ENCODE measurements at regions not wholly inside any gene's neighbourhood (a gene's known extent, or its start where the extent isn't known, plus 50 kb on each side); places are given as distances from the start of the nearest gene placed in this dataset.
"Not testable (repeated sequence)": the region's sequence is repeated elsewhere in the genome, so short reads cannot be mapped to it uniquely, and the experiment has no call there.

DNA sequence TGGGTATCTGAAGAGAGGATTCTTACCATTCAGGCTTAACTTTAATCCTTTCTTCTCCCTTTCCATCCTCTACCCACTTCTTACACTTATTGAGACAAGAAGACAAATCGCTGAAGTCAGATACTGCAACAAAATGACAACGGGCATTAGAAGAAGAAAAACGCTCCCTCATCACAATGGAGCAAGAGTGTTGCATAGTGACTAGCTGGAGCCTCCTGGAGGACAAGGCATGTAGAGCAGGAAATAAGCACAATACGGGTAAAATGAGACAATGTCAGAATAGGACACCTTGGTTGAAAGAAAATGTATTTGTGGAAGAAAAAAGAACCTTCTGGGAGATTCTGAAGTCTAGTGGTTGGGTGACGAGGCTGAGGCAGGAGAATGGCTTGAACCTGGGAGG lies 501.0 kb downstream of the RERGL start:
- DNase-seq (ENCODE audit: low spot score in 2 of 2): no peak
- Mint-ChIP-seq H3K36me3 (no peaks in the 10 kb centered on the region), H3K27ac (no peak overlapping the region), H3K4me1 (no peaks in the 10 kb centered on the region), H3K9me3 (peaks cover 7% of the 10 kb centered on the region), H3K4me3 (no peak overlapping the region)
- no peak for ATAC-seq

DNA sequence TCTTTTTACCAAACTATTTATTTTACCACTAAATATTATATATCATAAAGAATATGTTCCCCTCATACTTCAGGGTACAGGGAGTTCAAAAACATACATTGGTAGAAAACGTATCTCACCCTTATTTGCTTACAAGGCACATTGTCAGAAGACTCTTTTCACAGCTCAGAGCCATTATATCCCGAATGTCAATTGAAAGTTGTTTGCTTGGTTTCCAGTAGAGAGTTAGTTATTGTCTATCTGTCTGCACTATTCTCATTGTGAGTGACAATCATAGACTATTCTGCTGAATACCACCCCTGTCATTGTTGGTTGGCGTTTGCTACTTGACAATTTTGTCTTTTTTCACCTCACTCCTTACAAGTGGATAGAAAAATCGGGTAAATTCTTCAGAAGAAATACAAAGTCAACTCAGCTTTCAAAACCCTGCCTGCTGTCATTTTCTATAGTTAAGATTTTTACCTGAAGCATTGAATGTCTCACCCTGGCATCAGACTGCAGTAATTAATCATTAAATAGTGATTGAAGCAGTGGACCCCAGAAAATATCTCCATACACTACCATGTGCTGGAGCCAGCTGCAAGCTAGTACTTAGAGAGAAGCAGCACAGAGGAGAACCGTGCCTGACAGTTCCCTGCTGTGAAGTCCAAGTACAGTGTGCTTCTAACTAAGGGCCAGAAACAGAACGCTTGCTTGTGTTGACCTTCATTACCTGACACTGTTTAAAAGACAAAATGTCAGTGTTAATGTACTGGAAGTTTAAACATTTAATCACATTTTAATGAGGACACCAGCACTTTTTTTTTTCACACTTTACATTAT lies 510.6 kb downstream of the RERGL start:
- Mint-ChIP-seq H3K9me3 (peaks cover 6% of the 10 kb centered on the region), H3K36me3 (no peaks in the 10 kb centered on the region), H3K27ac (no peak overlapping the region), H3K4me1 (no peaks in the 10 kb centered on the region), H3K4me3 (no peak overlapping the region)
- DNase-seq (ENCODE audit: low spot score in 2 of 2): no peak
- ATAC-seq: no peak

DNA sequence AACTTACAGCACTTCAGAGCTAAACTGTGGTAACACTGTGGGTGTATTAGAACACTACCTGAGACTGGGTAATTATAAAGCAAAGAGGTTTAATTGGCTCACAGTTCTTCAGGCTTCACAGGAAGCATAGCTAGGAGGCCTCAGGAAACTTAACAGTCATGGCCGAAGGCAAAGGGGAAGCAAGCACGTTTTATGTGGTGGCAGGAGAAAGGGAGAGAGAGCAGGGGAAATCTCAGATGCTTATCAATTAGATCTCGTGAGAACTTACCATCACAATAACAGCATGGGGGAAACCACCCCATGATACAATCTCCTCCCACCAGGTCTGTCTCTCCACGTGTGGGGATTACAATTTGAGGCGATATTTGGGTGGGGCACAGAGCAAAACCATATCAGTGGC lies 512.6 kb downstream of the RERGL start:
- H3K4me1 Mint-ChIP-seq: no peaks in the 10 kb centered on the region
- ATAC-seq (no peak), DNase-seq (ENCODE audit: low spot score in 2 of 2) (no peak)
- no peak overlapping the region for H3K4me3 Mint-ChIP-seq
- H3K9me3 Mint-ChIP-seq: peaks cover 8% of the 10 kb centered on the region
- H3K27ac Mint-ChIP-seq: no peak overlapping the region
- H3K36me3 Mint-ChIP-seq: no peaks in the 10 kb centered on the region

DNA sequence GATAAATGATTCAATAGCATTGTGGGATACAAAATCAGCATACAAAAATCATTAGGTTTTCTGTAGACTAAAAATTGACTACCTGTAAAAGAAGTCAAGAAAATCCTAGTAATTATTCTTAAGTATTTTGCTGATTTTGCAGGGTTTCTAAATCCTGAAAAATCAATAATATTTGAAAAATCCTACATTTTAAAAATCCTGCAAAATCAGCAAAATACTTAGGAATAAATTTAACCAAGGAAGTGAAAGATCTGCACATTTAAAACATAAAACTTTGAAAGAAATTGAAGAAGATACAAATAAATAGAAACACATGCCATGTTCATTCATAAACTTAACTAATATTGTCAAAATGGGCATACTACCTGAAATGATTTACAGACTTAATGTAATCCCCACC lies 517.7 kb downstream of the RERGL start:
- Mint-ChIP-seq H3K9me3 (peaks cover 3% of the 10 kb centered on the region), H3K36me3 (no peaks in the 10 kb centered on the region), H3K4me3 (no peak overlapping the region), H3K4me1 (no peaks in the 10 kb centered on the region), H3K27ac (no peak overlapping the region)
- ATAC-seq (no peak), DNase-seq (ENCODE audit: low spot score in 2 of 2) (no peak)

DNA sequence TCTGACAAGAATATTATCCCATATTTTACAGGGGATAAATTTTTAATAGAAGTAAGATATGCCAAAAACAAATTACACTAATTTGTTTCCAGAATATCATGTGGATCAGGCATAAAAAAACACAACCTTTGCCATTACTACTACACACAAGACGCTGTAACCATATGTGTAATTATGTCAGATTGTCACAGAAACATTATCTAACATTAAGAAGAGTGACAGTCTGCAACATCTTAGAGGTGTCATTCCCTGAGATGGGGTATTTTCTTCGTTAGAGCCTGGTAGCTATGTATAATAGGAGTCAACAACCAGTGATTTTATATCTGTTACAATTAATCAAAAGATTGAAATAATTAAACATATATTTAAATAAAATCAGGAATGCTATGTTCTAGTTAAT lies 518.9 kb downstream of the RERGL start:
- H3K36me3 Mint-ChIP-seq: no peaks in the 10 kb centered on the region
- no peaks in the 10 kb centered on the region for H3K4me1 Mint-ChIP-seq
- no peak for ATAC-seq
- no peak for DNase-seq (ENCODE audit: low spot score in 2 of 2)
- H3K4me3 Mint-ChIP-seq: no peak overlapping the region
- H3K27ac Mint-ChIP-seq: no peak overlapping the region
- peaks cover 3% of the 10 kb centered on the region for H3K9me3 Mint-ChIP-seq

DNA sequence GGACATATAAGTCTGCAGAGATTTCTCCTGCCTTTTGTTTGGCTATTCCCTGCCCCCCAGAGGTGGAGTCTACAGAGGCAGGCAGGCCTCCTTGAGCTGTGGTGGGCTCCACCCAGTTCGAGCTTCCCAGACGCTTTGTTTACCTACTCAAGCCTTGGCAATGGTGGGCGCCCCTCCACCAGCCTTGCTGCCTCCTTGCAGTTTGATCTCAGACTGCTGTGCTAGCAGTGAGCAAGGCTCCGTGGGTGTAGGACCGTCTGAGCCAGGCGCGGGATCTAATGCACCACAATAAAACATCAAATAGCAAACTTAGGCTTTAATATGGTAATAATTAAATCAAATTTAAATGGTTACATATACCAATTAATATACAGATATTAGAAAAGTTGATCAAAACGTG lies 525.4 kb downstream of the RERGL start:
- H3K4me1 Mint-ChIP-seq; H3K4me3 Mint-ChIP-seq; H3K36me3 Mint-ChIP-seq; ATAC-seq; H3K27ac Mint-ChIP-seq; DNase-seq (ENCODE audit: low spot score in 2 of 2): not testable (repeated sequence)
- peaks cover 12% of the 10 kb centered on the region for H3K9me3 Mint-ChIP-seq

DNA sequence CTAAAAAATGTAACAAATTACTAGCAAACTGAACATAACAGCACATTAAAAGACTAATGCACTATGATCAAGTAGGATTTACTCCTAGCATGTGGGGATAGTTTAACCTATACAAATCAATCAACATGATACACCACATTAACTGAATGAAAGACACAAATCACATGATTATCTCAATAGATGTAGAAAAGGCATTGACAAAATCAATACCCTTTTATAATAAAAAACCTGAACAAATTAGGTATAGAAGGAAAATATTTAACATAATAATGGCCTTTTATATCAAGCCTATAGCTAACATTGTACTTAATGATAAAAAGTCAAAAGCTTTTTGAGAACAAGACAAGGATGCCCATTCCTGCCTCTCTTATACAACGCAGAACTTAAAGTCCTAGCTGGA lies 540.0 kb downstream of the RERGL start:
- ATAC-seq: no peak

DNA sequence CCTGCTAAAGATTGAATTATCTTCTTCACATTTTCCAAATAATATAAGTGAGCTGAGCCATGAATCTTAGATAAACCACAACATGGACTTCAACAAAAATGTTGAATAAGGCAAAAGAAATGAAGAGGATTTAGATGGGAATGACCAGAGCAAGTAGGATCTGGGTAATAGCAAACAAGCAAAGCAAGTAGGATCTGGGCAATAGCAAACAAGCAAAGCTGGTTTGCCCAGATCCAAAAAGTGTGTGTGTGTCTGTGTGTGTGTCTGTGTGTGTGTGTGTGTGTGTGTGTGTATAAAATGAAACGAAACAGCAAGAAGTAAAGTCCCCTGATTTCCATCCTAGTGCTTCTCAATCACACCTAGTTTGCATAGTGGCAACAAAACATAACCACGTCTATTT lies 549.1 kb downstream of the RERGL start:
- ATAC-seq (no peak), DNase-seq (ENCODE audit: low spot score in 2 of 2) (no peak)
- H3K4me1 Mint-ChIP-seq: no peaks in the 10 kb centered on the region
- no peak overlapping the region for H3K27ac Mint-ChIP-seq
- H3K9me3 Mint-ChIP-seq: peaks cover 25% of the 10 kb centered on the region
- H3K4me3 Mint-ChIP-seq: no peak overlapping the region
- no peaks in the 10 kb centered on the region for H3K36me3 Mint-ChIP-seq

More for the DNA sequence above, 540.0 kb downstream of the RERGL start:
- no peak overlapping the region for H3K4me3 Mint-ChIP-seq
- no peak for DNase-seq (ENCODE audit: low spot score in 2 of 2)
- H3K36me3 Mint-ChIP-seq: no peaks in the 10 kb centered on the region
- H3K27ac Mint-ChIP-seq: no peak overlapping the region
- H3K9me3 Mint-ChIP-seq: peaks cover 28% of the 10 kb centered on the region
- H3K4me1 Mint-ChIP-seq: no peaks in the 10 kb centered on the region

DNA sequence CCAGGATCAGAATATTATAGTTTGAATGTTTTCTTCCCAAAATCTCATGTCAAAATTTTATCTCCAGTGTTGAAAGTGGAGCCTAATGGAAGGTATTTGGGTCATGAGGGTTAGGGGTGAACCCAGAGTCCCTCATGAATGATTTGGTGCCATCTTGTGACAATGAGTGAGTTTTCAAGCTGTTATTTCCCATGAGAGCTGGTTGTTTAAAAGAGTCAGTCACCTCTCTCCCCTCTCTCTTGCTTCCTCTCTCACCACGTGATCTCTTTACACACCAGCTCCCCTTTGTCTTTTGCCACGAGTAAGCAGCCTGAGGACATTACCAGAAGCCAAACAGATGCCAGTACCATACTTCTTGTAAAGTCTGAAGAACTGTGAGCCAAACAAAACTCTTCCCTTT lies 561.6 kb downstream of the RERGL start:
- Mint-ChIP-seq H3K9me3 (peaks cover 18% of the 10 kb centered on the region), H3K36me3 (no peaks in the 10 kb centered on the region), H3K4me1 (no peaks in the 10 kb centered on the region), H3K27ac (no peak overlapping the region), H3K4me3 (no peak overlapping the region)
- ATAC-seq (no peak), DNase-seq (ENCODE audit: low spot score in 2 of 2) (no peak)

DNA sequence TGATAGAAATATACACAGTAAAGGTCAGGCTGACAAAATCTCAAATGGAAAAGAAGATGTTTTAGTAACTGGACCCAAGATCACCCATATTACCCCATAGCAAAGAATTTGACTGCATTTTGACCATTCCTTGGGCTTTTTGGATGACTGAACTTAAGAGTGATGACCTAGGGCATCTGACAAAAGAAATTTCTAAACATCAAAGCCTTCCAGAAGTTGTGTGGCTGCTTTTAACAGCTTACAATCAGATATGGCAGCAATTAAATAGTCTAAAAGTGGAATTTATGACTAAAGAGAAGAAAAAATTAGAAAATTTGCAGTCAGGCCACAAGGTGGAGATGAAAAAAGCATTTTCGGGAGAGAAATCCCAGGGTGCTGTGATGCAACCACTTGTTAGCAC lies 563.0 kb downstream of the RERGL start:
- DNase-seq (ENCODE audit: low spot score in 2 of 2): no peak
- no peaks in the 10 kb centered on the region for H3K36me3 Mint-ChIP-seq
- H3K4me3 Mint-ChIP-seq: no peak overlapping the region
- H3K9me3 Mint-ChIP-seq: peaks cover 24% of the 10 kb centered on the region
- no peak for ATAC-seq
- no peaks in the 10 kb centered on the region for H3K4me1 Mint-ChIP-seq
- no peak overlapping the region for H3K27ac Mint-ChIP-seq

DNA sequence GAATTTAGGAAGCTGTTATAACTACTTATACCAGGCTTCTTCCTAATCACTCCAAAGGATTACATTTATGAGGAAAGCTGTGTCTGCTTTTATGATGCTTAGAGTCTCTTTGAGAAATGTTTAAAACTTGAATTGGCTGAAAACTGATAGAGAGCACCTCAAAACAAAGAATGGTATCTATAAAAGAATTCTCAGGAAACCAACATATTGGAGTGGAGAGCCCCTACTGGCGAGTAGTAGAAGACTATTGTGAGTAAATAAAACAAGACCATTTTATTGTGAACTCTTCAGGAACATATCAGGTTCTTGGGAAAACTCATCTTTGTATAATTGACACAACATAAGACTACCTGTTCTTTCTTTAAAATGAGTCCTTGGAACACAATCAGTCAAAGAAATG lies 578.6 kb downstream of the RERGL start:
- H3K4me1 Mint-ChIP-seq: no peaks in the 10 kb centered on the region
- ATAC-seq (no peak), DNase-seq (ENCODE audit: low spot score in 2 of 2) (no peak)
- no peaks in the 10 kb centered on the region for H3K36me3 Mint-ChIP-seq
- no peak overlapping the region for H3K4me3 Mint-ChIP-seq
- no peak overlapping the region for H3K27ac Mint-ChIP-seq
- H3K9me3 Mint-ChIP-seq: peaks cover 14% of the 10 kb centered on the region

DNA sequence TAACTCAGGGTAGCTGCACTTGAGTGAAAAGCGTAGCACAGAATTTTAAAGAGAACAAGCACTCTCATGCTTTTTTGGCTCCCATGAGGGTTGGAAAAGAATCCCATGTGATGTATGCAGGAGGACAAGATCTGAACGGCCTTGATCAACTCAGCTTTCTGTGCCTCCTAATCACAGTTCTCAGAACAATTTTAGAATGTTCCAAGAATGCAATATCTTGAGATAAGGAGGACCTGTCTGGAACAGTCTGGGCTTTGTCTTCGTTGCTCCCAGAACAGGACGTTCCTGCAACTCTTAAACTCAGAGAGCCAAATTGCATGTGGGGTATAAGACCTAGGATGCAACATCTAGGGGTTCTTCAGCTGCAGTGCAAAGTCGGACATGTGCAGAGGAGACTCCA lies 582.7 kb downstream of the RERGL start:
- DNase-seq (ENCODE audit: low spot score in 2 of 2) (no peak), ATAC-seq (no peak)
- H3K9me3 Mint-ChIP-seq: peaks cover 4% of the 10 kb centered on the region
- no peak overlapping the region for H3K27ac Mint-ChIP-seq
- no peaks in the 10 kb centered on the region for H3K36me3 Mint-ChIP-seq
- no peaks in the 10 kb centered on the region for H3K4me1 Mint-ChIP-seq
- no peak overlapping the region for H3K4me3 Mint-ChIP-seq

DNA sequence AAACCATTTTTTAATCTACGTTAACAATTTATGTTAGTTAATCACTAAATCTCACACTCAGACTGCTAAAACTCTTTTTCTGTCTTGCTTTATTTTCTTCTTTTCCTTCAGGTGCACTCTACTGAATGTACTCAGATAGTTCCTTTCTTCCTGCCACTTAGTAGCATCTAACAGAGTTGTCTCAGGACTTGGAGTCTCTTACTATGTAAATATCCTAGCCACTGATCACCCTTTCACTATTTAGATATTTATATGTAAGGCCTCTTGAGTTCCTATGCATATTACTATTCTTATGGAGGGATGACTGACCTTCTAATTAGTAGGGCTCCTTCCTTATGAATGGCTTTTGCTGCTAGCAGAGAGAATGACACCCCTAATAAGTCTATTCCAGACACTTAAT lies 586.3 kb downstream of the RERGL start:
- no peak for DNase-seq (ENCODE audit: low spot score in 2 of 2)
- Mint-ChIP-seq H3K4me1 (no peaks in the 10 kb centered on the region), H3K4me3 (no peak overlapping the region), H3K9me3 (peaks cover under 1% of the 10 kb centered on the region), H3K36me3 (no peaks in the 10 kb centered on the region), H3K27ac (no peak overlapping the region)
- no peak for ATAC-seq

DNA sequence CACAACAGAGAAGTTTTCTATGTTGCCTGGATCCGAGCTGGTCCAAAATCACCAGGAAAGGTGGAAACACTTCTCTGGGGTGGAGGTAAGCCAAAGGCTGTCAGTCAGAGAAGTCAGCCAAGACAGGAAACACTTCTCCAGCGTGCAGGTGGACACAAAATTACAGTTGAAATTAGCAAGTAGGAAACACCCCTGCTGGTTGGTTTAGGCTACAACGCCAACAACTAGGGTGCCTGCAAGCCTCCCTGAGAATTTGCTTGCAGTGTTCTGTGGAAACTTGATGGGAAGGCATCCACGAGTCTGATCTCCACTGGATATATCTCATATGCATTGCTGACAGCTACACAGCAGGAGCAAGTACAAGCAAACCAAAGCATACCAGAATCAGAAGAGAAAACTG lies 600.5 kb downstream of the RERGL start:
- no peak for ATAC-seq
- Mint-ChIP-seq H3K4me1 (no peaks in the 10 kb centered on the region), H3K4me3 (no peak overlapping the region), H3K36me3 (no peaks in the 10 kb centered on the region), H3K27ac (no peak overlapping the region), H3K9me3 (peaks cover 14% of the 10 kb centered on the region)
- no peak for DNase-seq (ENCODE audit: low spot score in 2 of 2)

DNA sequence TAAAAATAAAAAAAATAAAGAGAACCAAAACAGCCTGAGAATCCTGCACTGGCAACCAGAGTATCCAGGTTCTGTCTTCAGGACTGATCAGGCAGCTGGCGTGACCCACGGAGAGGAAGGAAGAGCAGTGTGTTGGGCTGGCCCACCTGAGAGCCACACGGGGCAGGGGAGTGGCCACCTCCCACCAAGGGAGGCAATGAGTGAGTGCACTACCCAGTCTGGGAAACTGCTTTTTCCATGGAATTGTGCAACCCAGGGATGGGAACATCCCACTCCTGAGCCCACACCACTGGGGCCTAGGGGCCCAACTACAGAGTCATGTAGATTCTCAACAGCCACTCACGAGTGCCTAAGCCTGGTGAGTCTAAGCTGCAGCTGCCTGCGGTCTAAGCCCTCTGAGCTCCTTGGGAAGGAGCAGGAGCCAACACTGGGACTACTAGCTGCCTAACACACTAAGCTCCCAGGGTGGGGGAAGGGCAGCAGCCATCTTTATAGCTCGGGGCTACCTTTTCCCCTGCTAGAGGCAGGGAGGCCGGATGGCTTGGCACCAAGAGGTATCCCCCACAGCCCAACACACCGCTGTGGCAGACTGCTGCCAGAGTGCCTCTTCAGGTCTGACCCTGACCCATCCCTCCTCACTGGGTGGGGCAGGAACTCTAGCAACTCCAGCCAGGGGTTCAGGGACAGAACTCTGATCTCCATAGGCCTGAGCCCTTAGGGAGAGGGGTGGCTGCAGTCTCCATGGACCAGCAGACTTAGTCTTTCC lies 610.9 kb downstream of the RERGL start:
- H3K36me3 Mint-ChIP-seq: no peaks in the 10 kb centered on the region
- DNase-seq (ENCODE audit: low spot score in 2 of 2) (no peak), ATAC-seq (no peak)
- no peak overlapping the region for H3K4me3 Mint-ChIP-seq
- no peak overlapping the region for H3K27ac Mint-ChIP-seq
- no peaks in the 10 kb centered on the region for H3K4me1 Mint-ChIP-seq
- H3K9me3 Mint-ChIP-seq: peaks cover 25% of the 10 kb centered on the region

DNA sequence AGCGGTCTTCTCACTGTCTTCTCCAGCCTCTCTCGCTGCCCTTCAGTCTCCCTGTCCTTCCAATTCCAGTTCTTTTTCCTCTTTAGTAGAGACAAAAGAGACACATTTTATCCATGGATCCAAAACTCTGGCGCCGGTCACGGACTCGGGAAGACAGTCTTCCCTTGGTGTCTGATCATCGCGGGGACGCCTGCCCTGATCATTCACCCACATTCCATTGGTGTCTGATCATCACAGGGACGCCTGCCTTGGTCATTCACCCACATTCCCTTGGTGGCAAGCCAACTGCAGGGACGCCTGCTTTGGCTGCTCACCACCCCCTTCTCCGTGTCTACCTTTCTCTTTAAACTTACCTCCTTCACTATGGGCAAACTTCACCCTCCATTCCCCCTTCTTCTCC lies 619.5 kb downstream of the RERGL start:
- H3K4me1 Mint-ChIP-seq: no peaks in the 10 kb centered on the region
- DNase-seq (ENCODE audit: low spot score in 2 of 2) (no peak), ATAC-seq (no peak)
- no peak overlapping the region for H3K4me3 Mint-ChIP-seq
- H3K9me3 Mint-ChIP-seq: peaks cover 21% of the 10 kb centered on the region
- H3K36me3 Mint-ChIP-seq: no peaks in the 10 kb centered on the region
- H3K27ac Mint-ChIP-seq: no peak overlapping the region
